Myocyte (in vitro differentiated cells): ENCODE measurements at regions not wholly inside any gene's neighbourhood (a gene's known extent, or its start where the extent isn't known, plus 50 kb on each side); places are given as distances from the start of the nearest gene placed in this dataset.
"Not testable (repeated sequence)": the region's sequence is repeated elsewhere in the genome, so short reads cannot be mapped to it uniquely, and the experiment has no call there.

Source experiments
- DNase-seq: peaks from one replicate; pipeline ENCODE4 v3.0.0-alpha.2; 2012; ENCODE audit warnings: low read depth

GRCh38 chr5:62909326-62909725 is 330.7 kb downstream of the LRRC70 start:
- DNase-seq = no peak

- DNase-seq = no peak
Measured at GRCh38 chr5:62902126-62902525, 323.5 kb downstream of the LRRC70 start.

GRCh38 chr5:62900976-62901375 is 322.4 kb downstream of the LRRC70 start:
- DNase-seq = no peak

GRCh38 chr5:62896121-62896893 is 317.7 kb downstream of the LRRC70 start:
- no peak for DNase-seq

GRCh38 chr5:62886603-62887315 is 308.1 kb downstream of the LRRC70 start:
- peak; percentile 32 for DNase-seq

GRCh38 chr5:62837330-62837729 is 258.7 kb downstream of the LRRC70 start:
- not testable (repeated sequence) for DNase-seq

- no peak for DNase-seq
Measured at GRCh38 chr5:62829604-62829986, 251.0 kb downstream of the LRRC70 start.

GRCh38 chr5:62828742-62829603 is 250.4 kb downstream of the LRRC70 start:
- DNase-seq = no peak

GRCh38 chr5:62825623-62826220 is 247.1 kb downstream of the LRRC70 start:
- no peak for DNase-seq

- DNase-seq = no peak
Measured at GRCh38 chr5:62824936-62825335, 246.3 kb downstream of the LRRC70 start.

GRCh38 chr5:62817043-62817442 is 238.4 kb downstream of the LRRC70 start:
- DNase-seq = not testable (repeated sequence)

GRCh38 chr5:62814991-62815390 is 236.4 kb downstream of the LRRC70 start:
- DNase-seq = no peak

GRCh38 chr5:62812621-62813255 is 234.1 kb downstream of the LRRC70 start:
- DNase-seq = no peak

GRCh38 chr5:62804819-62805218 is 226.2 kb downstream of the LRRC70 start:
- not testable (repeated sequence) for DNase-seq

- DNase-seq = no peak
Measured at GRCh38 chr5:62795926-62796325, 217.3 kb downstream of the LRRC70 start.

- no peak for DNase-seq
Measured at GRCh38 chr5:62794456-62794855, 215.8 kb downstream of the LRRC70 start.

- peak; percentile 4 for DNase-seq
Measured at GRCh38 chr5:62791059-62791458, 212.4 kb downstream of the LRRC70 start.

- peak; percentile 5 for DNase-seq
Measured at GRCh38 chr5:62790348-62790747, 211.7 kb downstream of the LRRC70 start.

- DNase-seq = no peak
Measured at GRCh38 chr5:62786099-62786498, 207.5 kb downstream of the LRRC70 start.

- DNase-seq = no peak
Measured at GRCh38 chr5:62785588-62785987, 207.0 kb downstream of the LRRC70 start.
